Fibroblast of pulmonary artery (primary cell): ENCODE measurements at regions not wholly inside any gene's neighbourhood (a gene's known extent, or its start where the extent isn't known, plus 50 kb on each side); places are given as distances from the start of the nearest gene placed in this dataset.

ENCODE experiments used
- DNase-seq: peaks from one replicate; pipeline ENCODE4 v3.0.0-alpha.2; 2010; ENCODE audit warnings: low read depth
- H3K4me3 ChIP-seq: replicated peaks from 2 replicates; pipeline ENCODE4 v1.5.1; 2011; ENCODE audit warnings: low read depth, mild to moderate bottlenecking, control low read depth, low read length, moderate library complexity
- TF ChIP-seq, protein P1 (sequence below): IDR thresholded peaks from 2 replicates; pipeline ENCODE4 v1.5.1; 2011; ENCODE audit warnings: mild to moderate bottlenecking, control low read depth, low read length, inconsistent platforms; ENCODE audit errors: missing control alignments

DNA sequence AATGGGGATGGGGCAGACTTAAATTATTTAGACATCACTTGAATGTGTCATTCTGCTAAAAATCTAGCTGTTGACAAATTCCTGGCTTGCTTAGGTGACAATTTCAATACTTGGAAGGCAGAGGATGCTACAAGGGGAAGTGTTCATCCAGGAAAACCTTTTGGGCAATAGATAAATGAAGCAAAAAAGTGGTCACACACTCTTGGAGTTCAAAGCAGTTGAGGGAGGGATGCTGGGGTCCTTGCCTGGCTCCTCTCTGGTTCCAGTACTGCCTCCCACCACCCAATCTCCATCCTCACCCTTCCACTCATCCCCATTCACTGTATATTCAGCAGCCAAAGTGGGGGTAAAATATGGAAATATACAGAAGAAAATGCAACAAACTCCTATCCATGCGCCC, 52.6 kb upstream of the FRMD4B start:
- no peak overlapping the region for H3K4me3 ChIP-seq
- no peak for DNase-seq
- TF ChIP-seq, protein P1, sequence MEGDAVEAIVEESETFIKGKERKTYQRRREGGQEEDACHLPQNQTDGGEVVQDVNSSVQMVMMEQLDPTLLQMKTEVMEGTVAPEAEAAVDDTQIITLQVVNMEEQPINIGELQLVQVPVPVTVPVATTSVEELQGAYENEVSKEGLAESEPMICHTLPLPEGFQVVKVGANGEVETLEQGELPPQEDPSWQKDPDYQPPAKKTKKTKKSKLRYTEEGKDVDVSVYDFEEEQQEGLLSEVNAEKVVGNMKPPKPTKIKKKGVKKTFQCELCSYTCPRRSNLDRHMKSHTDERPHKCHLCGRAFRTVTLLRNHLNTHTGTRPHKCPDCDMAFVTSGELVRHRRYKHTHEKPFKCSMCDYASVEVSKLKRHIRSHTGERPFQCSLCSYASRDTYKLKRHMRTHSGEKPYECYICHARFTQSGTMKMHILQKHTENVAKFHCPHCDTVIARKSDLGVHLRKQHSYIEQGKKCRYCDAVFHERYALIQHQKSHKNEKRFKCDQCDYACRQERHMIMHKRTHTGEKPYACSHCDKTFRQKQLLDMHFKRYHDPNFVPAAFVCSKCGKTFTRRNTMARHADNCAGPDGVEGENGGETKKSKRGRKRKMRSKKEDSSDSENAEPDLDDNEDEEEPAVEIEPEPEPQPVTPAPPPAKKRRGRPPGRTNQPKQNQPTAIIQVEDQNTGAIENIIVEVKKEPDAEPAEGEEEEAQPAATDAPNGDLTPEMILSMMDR = no peak

DNA sequence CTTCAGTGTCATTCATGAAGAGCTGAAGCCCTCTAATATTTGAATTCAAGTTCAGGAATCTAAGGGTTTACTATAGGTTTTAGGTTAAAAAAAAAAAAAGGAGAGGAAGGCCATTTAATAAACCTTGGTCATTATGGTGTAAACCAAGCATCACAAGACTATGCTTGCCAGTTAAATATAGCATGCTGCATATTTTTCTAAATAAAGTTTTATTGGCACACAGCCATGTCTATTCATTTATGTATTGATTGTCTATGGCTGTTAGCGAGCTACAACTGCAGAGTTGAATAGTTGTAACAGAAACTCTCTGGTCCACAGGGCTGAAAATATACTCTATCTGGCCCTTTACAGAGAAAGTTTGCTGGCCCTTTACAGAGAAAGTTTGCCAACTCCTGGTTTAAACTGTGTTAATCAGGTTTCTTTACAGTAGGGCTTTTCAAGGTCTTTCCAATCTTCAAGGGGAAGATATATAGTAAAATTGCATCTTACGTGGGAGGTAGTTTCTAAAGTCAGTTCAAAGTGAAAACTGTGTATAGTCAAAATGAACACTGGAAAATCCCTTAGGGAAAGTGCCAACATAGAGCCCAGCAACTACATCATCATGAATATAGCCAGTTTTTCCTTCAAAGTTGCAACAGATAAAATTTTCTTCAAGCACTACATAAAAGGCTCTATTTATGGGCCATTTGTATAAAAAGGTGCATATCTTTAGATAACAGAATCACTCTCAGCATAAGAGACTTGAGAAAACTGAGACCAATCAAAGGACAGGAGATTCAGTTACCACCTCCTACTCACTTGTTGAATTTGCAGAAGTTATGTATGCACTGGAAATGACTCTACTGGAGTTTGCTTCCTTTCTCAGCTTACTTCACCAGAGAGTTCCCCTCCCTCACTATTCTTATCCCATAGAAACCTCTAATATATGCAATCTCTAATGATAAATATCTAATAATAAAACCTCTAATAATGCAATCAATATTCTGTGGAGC, 49.7 kb upstream of the FRMD4B start:
- no peak for DNase-seq
- H3K4me3 ChIP-seq = no peak overlapping the region
- TF ChIP-seq, protein P1 = no peak
